ENCODE measurements at regions not wholly inside any gene's neighbourhood (a gene's known extent, or its start where the extent isn't known, plus 50 kb on each side); places are given as distances from the start of the nearest gene placed in this dataset.

DNA sequence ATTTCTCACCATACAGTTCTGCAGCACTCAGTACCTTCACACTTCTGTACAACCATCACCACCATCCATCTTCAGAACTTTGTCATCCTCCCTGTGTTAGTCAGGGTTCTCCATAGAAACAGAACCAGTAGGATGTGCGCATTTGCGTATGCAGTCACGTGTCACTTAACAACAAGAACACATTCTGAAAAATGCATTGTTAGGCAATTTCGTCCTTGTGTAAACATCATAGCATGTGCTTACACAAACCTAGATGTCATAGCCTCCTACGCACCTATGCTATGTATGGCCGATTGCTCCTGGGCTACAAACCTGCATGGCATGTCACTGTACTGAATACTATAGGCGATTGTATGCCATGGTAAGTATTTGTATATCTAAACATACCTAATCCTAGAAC, 66.2 kb upstream of the PTPRT start:
- TF ChIP-seq, protein P1, sequence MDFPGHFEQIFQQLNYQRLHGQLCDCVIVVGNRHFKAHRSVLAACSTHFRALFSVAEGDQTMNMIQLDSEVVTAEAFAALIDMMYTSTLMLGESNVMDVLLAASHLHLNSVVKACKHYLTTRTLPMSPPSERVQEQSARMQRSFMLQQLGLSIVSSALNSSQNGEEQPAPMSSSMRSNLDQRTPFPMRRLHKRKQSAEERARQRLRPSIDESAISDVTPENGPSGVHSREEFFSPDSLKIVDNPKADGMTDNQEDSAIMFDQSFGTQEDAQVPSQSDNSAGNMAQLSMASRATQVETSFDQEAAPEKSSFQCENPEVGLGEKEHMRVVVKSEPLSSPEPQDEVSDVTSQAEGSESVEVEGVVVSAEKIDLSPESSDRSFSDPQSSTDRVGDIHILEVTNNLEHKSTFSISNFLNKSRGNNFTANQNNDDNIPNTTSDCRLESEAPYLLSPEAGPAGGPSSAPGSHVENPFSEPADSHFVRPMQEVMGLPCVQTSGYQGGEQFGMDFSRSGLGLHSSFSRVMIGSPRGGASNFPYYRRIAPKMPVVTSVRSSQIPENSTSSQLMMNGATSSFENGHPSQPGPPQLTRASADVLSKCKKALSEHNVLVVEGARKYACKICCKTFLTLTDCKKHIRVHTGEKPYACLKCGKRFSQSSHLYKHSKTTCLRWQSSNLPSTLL (IDR thresholded peaks at IDR 0.05), result no peak
- TF ChIP-seq HIVEP1 (CRISPR knock-in tag; IDR thresholded peaks at IDR 0.05), result no peak
- no peak for TF ChIP-seq MYBL2 (IDR thresholded peaks at IDR 0.05; ENCODE audit: low read depth)
- TF ChIP-seq MYBL2 (CRISPR knock-in tag; IDR thresholded peaks at IDR 0.05; ENCODE audit: borderline replicate concordance), result no peak
- TF ChIP-seq CTCF (IDR thresholded peaks at IDR 0.05 in 2 of 3, conservative IDR thresholded peaks at IDR 0.05 in 1 of 3; ENCODE audit: insufficient read depth in 2 of 3, low read depth in 1 of 3, low read length in 3 of 3), result no peak
